A549 (cell line): ENCODE measurements at regions not wholly inside any gene's neighbourhood (a gene's known extent, or its start where the extent isn't known, plus 50 kb on each side); places are given as distances from the start of the nearest gene placed in this dataset.

Source experiments
- ATAC-seq, 2 experiments: fragments of 200-7000 bp in 1 of 2; fragments of >200 bp in 1 of 2; cut with Nextera tagmentation in 1 of 2; cut with Tn5 transposase in 1 of 2; 3 replicates each; pipeline versions ENCODE4 v1.8.0 to v1.9.1; 2018 to 2020; ENCODE audit warnings: mild to moderate bottlenecking in 1 of 2, moderate library complexity in 1 of 2
- CTCF ChIA-PET: fragments of 300-600 bp; sonication (Branson Sonifier 250); formaldehyde crosslinking; extraction: SDS; loops from one replicate; lab custom pipeline; 2021; ENCODE audit warnings: antibody characterized with exemption, inconsistent platforms; lab: Yijun Ruan, JAX
- POLR2A ChIA-PET: fragments of 350-600 bp; formaldehyde crosslinking; extraction: SDS; loops from one replicate; lab custom pipeline; 2021; ENCODE audit warnings: antibody characterized with exemption, inconsistent platforms; lab: Yijun Ruan, JAX
- DNase-seq, 2 experiments: peaks; one replicate each; pipeline versions ENCODE4 v3.0.0 to v3.0.0-alpha.2; 2011 to 2016; ENCODE audit warnings: low read depth in 1 of 2, low spot score in 1 of 2
- FAIRE-seq: peaks from 2 replicates; lab custom pipeline; 2011; peaks lifted over from hg19 to GRCh38; lab: Jason Lieb, UNC
- H3K27ac ChIP-seq, 2 experiments: fragments of >200 bp; sonication (Bioruptor Twin); formaldehyde crosslinking; 3 replicates each; pipeline ENCODE4 v1.5.1; 2016 to 2017
- H3K4me1 ChIP-seq: fragments of >200 bp; sonication (Bioruptor Twin); formaldehyde crosslinking; 3 replicates; pipeline ENCODE4 v1.6.1; 2016
- H3K4me2 ChIP-seq: fragments of >200 bp; sonication (Bioruptor Twin); formaldehyde crosslinking; 3 replicates; pipeline ENCODE4 v1.6.1; 2016
- H3K4me3 ChIP-seq: fragments of >200 bp; sonication (Bioruptor Twin); formaldehyde crosslinking; 3 replicates; pipeline ENCODE4 v1.5.1; 2016
- H3K9me3 ChIP-seq: fragments of >200 bp; sonication (Bioruptor Twin); formaldehyde crosslinking; 3 replicates; pipeline ENCODE4 v1.6.1; 2016
- ATOH8 ChIP-seq: fragments of 250-450 bp; sonication (Bioruptor Pico); IDR thresholded peaks from 2 replicates; pipeline ENCODE4 v1.5.0; 2020; ENCODE audit warnings: low read depth, mild to moderate bottlenecking, moderate library complexity
- CBX2 ChIP-seq: fragments of 200-600 bp; sonication (generic); IDR thresholded peaks from 2 replicates; pipeline ENCODE4 v1.6.1; 2016; ENCODE audit warnings: low read depth, mild to moderate bottlenecking, borderline replicate concordance
- CHD2 ChIP-seq: fragments of 150-350 bp; IDR thresholded peaks from 2 replicates; pipeline ENCODE4 v1.6.1; 2014; ENCODE audit warnings: low read length; ENCODE audit not compliant: partially characterized antibody
- CHD4 ChIP-seq: fragments of 200-600 bp; sonication (generic); IDR thresholded peaks from 2 replicates; pipeline ENCODE4 v1.6.1; 2016; ENCODE audit warnings: antibody characterized with exemption, mild to moderate bottlenecking, borderline replicate concordance
- ELK1 ChIP-seq: fragments of 150-350 bp; IDR thresholded peaks from 2 replicates; pipeline ENCODE4 v1.6.1; 2014; ENCODE audit warnings: low read depth, mild to moderate bottlenecking, low read length
- ESRRA ChIP-seq: fragments of 150-350 bp; IDR thresholded peaks from 2 replicates; pipeline ENCODE4 v1.6.1; 2014; ENCODE audit warnings: mild to moderate bottlenecking, low read length, borderline replicate concordance
- FOSB ChIP-seq: fragments of 250-450 bp; sonication (Bioruptor Pico); IDR thresholded peaks from 2 replicates; pipeline ENCODE4 v1.5.0; 2020; ENCODE audit warnings: mild to moderate bottlenecking, moderate library complexity
- FOSL2 ChIP-seq, 2 experiments: fragments of 450-650 bp in 1 of 2; fragments of >200 bp in 1 of 2; sonication (Bioruptor Twin) in 1 of 2; formaldehyde crosslinking; IDR thresholded peaks; 2 replicates each; pipeline versions ENCODE4 v1.5.0 to v1.6.1; 2016 to 2020; ENCODE audit warnings: mild to moderate bottlenecking in 1 of 2, moderate library complexity in 1 of 2
- GATA3 ChIP-seq: IDR thresholded peaks from 2 replicates; pipeline ENCODE4 v1.6.1; 2012; ENCODE audit warnings: borderline replicate concordance
- HDAC2 ChIP-seq: fragments of 200-600 bp; sonication (generic); IDR thresholded peaks from 2 replicates; pipeline ENCODE4 v1.6.1; 2016
- HEYL ChIP-seq: fragments of 250-450 bp; sonication (Bioruptor Pico); IDR thresholded peaks from 2 replicates; pipeline ENCODE4 v1.8.0; 2021; ENCODE audit warnings: mild to moderate bottlenecking, moderate library complexity
- HOXB13 ChIP-seq: fragments of 250-450 bp; sonication (Bioruptor Pico); IDR thresholded peaks from 2 replicates; pipeline ENCODE4 v1.5.0; 2020; ENCODE audit warnings: low read depth, mild to moderate bottlenecking, moderate library complexity
- JUN ChIP-seq, 2 experiments: fragments of >200 bp; sonication (Bioruptor Twin); formaldehyde crosslinking; IDR thresholded peaks; 2 replicates in 1 of 2; 3 replicates in 1 of 2; pipeline ENCODE4 v1.6.1; 2016 to 2017
- KDM5A ChIP-seq: fragments of 200-600 bp; sonication (generic); IDR thresholded peaks from 2 replicates; pipeline ENCODE4 v1.6.1; 2016; ENCODE audit warnings: antibody characterized with exemption, mild to moderate bottlenecking
- MYC ChIP-seq: IDR thresholded peaks from 2 replicates; pipeline ENCODE4 v1.6.1; 2012; ENCODE audit warnings: mild to moderate bottlenecking, inconsistent platforms, low read length, improper control_type of control experiment, borderline replicate concordance
- NFE2L2 ChIP-seq: fragments of 150-350 bp; conservative IDR thresholded peaks from 2 replicates; pipeline ENCODE4 v1.6.1; 2014; ENCODE audit warnings: low read length
- NPAS2 ChIP-seq: fragments of 250-450 bp; sonication (Bioruptor Pico); IDR thresholded peaks from 2 replicates; pipeline ENCODE4 v1.8.0; 2022; ENCODE audit warnings: mild to moderate bottlenecking, moderate library complexity, borderline replicate concordance
- POLR2A ChIP-seq: IDR thresholded peaks from 2 replicates; pipeline ENCODE4 v1.6.1; 2012; ENCODE audit warnings: mild to moderate bottlenecking, low read length
- POLR2AphosphoS2 ChIP-seq: conservative IDR thresholded peaks from 2 replicates; pipeline ENCODE4 v1.6.1; 2012; ENCODE audit warnings: low read length, improper control_type of control experiment, inconsistent platforms
- RAD21 ChIP-seq, 2 experiments: fragments of >200 bp in 1 of 2; sonication (Bioruptor Twin) in 1 of 2; formaldehyde crosslinking in 1 of 2; IDR thresholded peaks in 1 of 2; conservative IDR thresholded peaks in 1 of 2; 2 replicates in 1 of 2; 3 replicates in 1 of 2; pipeline ENCODE4 v1.6.1; 2012 to 2018; ENCODE audit warnings: inconsistent platforms in 1 of 2
- SMC3 ChIP-seq: fragments of >200 bp; sonication (Bioruptor Twin); formaldehyde crosslinking; IDR thresholded peaks from 3 replicates; pipeline ENCODE4 v1.6.1; 2018; ENCODE audit warnings: inconsistent platforms
- SREBF2 ChIP-seq: fragments of 450-650 bp; IDR thresholded peaks from 2 replicates; pipeline ENCODE4 v1.6.1; 2014; ENCODE audit warnings: mild to moderate bottlenecking, moderate library complexity
- USF2 ChIP-seq: fragments of 450-650 bp; IDR thresholded peaks from 2 replicates; pipeline ENCODE4 v1.6.1; 2014; ENCODE audit warnings: antibody characterized with exemption
- ZC3H11A ChIP-seq: fragments of 450-650 bp; IDR thresholded peaks from 2 replicates; pipeline ENCODE4 v1.6.1; 2014; ENCODE audit warnings: antibody characterized with exemption, mild to moderate bottlenecking
- ZFP36 ChIP-seq: fragments of 450-650 bp; IDR thresholded peaks from 2 replicates; pipeline ENCODE4 v1.6.1; 2014; ENCODE audit warnings: borderline replicate concordance; ENCODE audit not compliant: partially characterized antibody
- ZNF302 ChIP-seq: fragments of 250-450 bp; sonication (Bioruptor Pico); IDR thresholded peaks from 2 replicates; pipeline ENCODE4 v1.9.0; 2021; ENCODE audit warnings: inconsistent platforms, mild to moderate bottlenecking, moderate library complexity
- WGBS: methylation state at CpG from one replicate; pipeline ENCODE4 v1.1.6; 2017; ENCODE audit errors: missing lambda C conversion rate; 5-methylcytosine and 5-hydroxymethylcytosine counted together
- TF ChIP-seq, protein P1 (sequence below): fragments of >200 bp; sonication (Bioruptor Twin); formaldehyde crosslinking; IDR thresholded peaks from 3 replicates; pipeline ENCODE4 v1.5.1; 2016

GRCh38 chr13:57017357-57017756 is 123.4 kb upstream of the PRR20A start:
- DNase-seq (no peak), FAIRE-seq (no peak), ATAC-seq (no peak)
- Histone ChIP-seq H3K4me3 (no peak overlapping the region), H3K9me3 (no peaks in the 10 kb centered on the region), H3K4me1 (no peaks in the 10 kb centered on the region), H3K27ac (no peak overlapping the region), H3K4me2 (no peak overlapping the region)
- CTCF ChIA-PET: no interaction called here
- POLR2A ChIA-PET: no interaction called here
- TF ChIP-seq, protein P1, sequence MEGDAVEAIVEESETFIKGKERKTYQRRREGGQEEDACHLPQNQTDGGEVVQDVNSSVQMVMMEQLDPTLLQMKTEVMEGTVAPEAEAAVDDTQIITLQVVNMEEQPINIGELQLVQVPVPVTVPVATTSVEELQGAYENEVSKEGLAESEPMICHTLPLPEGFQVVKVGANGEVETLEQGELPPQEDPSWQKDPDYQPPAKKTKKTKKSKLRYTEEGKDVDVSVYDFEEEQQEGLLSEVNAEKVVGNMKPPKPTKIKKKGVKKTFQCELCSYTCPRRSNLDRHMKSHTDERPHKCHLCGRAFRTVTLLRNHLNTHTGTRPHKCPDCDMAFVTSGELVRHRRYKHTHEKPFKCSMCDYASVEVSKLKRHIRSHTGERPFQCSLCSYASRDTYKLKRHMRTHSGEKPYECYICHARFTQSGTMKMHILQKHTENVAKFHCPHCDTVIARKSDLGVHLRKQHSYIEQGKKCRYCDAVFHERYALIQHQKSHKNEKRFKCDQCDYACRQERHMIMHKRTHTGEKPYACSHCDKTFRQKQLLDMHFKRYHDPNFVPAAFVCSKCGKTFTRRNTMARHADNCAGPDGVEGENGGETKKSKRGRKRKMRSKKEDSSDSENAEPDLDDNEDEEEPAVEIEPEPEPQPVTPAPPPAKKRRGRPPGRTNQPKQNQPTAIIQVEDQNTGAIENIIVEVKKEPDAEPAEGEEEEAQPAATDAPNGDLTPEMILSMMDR: no peak
- no peak for TF ChIP-seq CHD2
- no peak for TF ChIP-seq HOXB13 (CRISPR knock-in tag)
- no peak for TF ChIP-seq JUN (IDR thresholded peaks at IDR 0.05)
- no peak for TF ChIP-seq ATOH8 (CRISPR knock-in tag)
- no peak for TF ChIP-seq ESRRA
- TF ChIP-seq HEYL (CRISPR knock-in tag): no peak
- no peak for TF ChIP-seq CHD4
- TF ChIP-seq NFE2L2: no peak
- no peak for TF ChIP-seq POLR2A
- no peak for TF ChIP-seq SREBF2
- TF ChIP-seq, all 56 proteins: peak for 0
- WGBS: 0% methylated on average over 1 of the region's 1 CpG

DNA sequence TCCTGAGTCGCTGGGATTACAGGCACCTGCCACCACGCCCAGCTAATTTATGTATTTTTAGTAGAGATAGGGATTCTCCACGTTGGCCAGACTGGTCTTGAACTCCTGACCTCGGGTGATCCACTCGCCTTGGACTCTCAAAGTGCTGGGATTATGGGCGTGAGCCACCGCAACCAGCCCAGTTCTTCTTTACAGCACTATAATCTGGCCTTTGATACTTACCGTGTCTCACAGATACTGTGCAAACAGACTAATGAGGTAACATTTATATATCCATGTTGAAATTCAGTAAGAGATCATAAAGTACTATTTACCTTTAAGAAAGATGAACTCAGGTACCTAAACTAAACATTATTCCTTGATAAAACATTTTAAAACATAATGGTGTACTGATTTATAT is 121.8 kb upstream of the PRR20A start:
- FAIRE-seq: no peak
- Histone ChIP-seq H3K9me3 (no peaks in the 10 kb centered on the region), H3K4me1 (no peaks in the 10 kb centered on the region), H3K4me3 (no peak overlapping the region), H3K27ac (no peak overlapping the region), H3K4me2 (no peak overlapping the region)
- TF ChIP-seq SMC3: no peak
- no peak for TF ChIP-seq NPAS2 (CRISPR knock-in tag)
- no peak for TF ChIP-seq ZFP36
- TF ChIP-seq NFE2L2: no peak
- no peak for TF ChIP-seq GATA3
- TF ChIP-seq USF2: no peak
- TF ChIP-seq ESRRA: no peak
- no peak for TF ChIP-seq MYC
- no peak for TF ChIP-seq FOSL2 (IDR thresholded peaks at IDR 0.05)
- TF ChIP-seq FOSL2 (CRISPR knock-in tag; IDR thresholded peaks at IDR 0.05): no peak
- no peak for TF ChIP-seq ELK1
- no peak for TF ChIP-seq RAD21 (conservative IDR thresholded peaks at IDR 0.05 in 1 of 2, IDR thresholded peaks at IDR 0.05 in 1 of 2)
- TF ChIP-seq ATOH8 (CRISPR knock-in tag): no peak
- no peak for TF ChIP-seq KDM5A
- no peak for TF ChIP-seq HDAC2
- TF ChIP-seq POLR2AphosphoS2: no peak
- TF ChIP-seq CBX2: no peak
- TF ChIP-seq FOSB: no peak
- no peak for TF ChIP-seq ZC3H11A
- TF ChIP-seq POLR2A: no peak
- no peak for TF ChIP-seq ZNF302 (CRISPR knock-in tag)
- POLR2A ChIA-PET: no interaction called here
- no peak for DNase-seq
- WGBS: 12% methylated on average over 8 of the region's 8 CpGs
- CTCF ChIA-PET: no interaction called here
- ATAC-seq: no peak
